GM19467 (cell line): ENCODE measurements at regions not wholly inside any gene's neighbourhood (a gene's known extent, or its start where the extent isn't known, plus 50 kb on each side); places are given as distances from the start of the nearest gene placed in this dataset.

Source experiments
- ATAC-seq: cut with Tn5 transposase; IDR thresholded peaks from one replicate; pipeline ENCODE4 v1.9.1; 2021; ENCODE audit warnings: mild to moderate bottlenecking, moderate library complexity; ENCODE audit not compliant: unreplicated experiment

GRCh38 chr10:61319386-61320256 lies 133.6 kb downstream of the TMEM26 start:
- no peak for ATAC-seq

GRCh38 chr10:61318429-61318828 lies 134.8 kb downstream of the TMEM26 start:
- ATAC-seq = no peak

GRCh38 chr10:61317706-61318105 lies 135.5 kb downstream of the TMEM26 start:
- ATAC-seq = no peak

GRCh38 chr10:61316676-61317265 lies 136.4 kb downstream of the TMEM26 start:
- no peak for ATAC-seq

GRCh38 chr10:61314273-61314672 lies 138.9 kb downstream of the TMEM26 start:
- no peak for ATAC-seq

GRCh38 chr10:61313460-61313859 lies 139.7 kb downstream of the TMEM26 start:
- ATAC-seq = no peak

- no peak for ATAC-seq
Observed at GRCh38 chr10:61304746-61305145, 148.4 kb downstream of the TMEM26 start.

GRCh38 chr10:61302124-61302523 lies 151.1 kb downstream of the TMEM26 start:
- no peak for ATAC-seq

GRCh38 chr10:61301575-61301974 lies 151.6 kb downstream of the TMEM26 start:
- ATAC-seq = no peak

GRCh38 chr10:61299841-61300240 lies 153.3 kb downstream of the TMEM26 start:
- no peak for ATAC-seq

GRCh38 chr10:61299156-61299555 lies 154.0 kb downstream of the TMEM26 start:
- ATAC-seq = no peak

- no peak for ATAC-seq
Observed at GRCh38 chr10:61298194-61298593, 155.0 kb downstream of the TMEM26 start.

GRCh38 chr10:61296161-61296560 lies 157.0 kb downstream of the TMEM26 start:
- ATAC-seq = no peak

GRCh38 chr10:61294131-61294530 lies 159.1 kb downstream of the TMEM26 start:
- no peak for ATAC-seq

- no peak for ATAC-seq
Observed at GRCh38 chr10:61289813-61290212, 163.4 kb downstream of the TMEM26 start.

GRCh38 chr10:61286686-61287085 lies 166.5 kb downstream of the TMEM26 start:
- peak; percentile 100 for ATAC-seq

GRCh38 chr10:61285749-61286148 lies 167.4 kb downstream of the TMEM26 start:
- no peak for ATAC-seq

- no peak for ATAC-seq
Observed at GRCh38 chr10:61284222-61284890, 168.8 kb downstream of the TMEM26 start.

- ATAC-seq = no peak
Observed at GRCh38 chr10:61283481-61284221, 169.5 kb downstream of the TMEM26 start.

- ATAC-seq = no peak
Observed at GRCh38 chr10:61283066-61283465, 170.1 kb downstream of the TMEM26 start.

- ATAC-seq = no peak
Observed at GRCh38 chr10:61280303-61280702, 172.9 kb downstream of the TMEM26 start.
